Astrocyte (in vitro differentiated cells and primary cell): ENCODE measurements at regions not wholly inside any gene's neighbourhood (a gene's known extent, or its start where the extent isn't known, plus 50 kb on each side); places are given as distances from the start of the nearest gene placed in this dataset.

Experiments used
- DNase-seq: peaks from one replicate; pipeline ENCODE4 v3.0.0-alpha.2; 2010; ENCODE audit warnings: low read depth
- FAIRE-seq: peaks from 2 replicates; lab custom pipeline; 2011; peaks lifted over from hg19 to GRCh38; lab: Jason Lieb, UNC
- H2AFZ ChIP-seq: 2 replicates; pipeline ENCODE4 v1.6.0; 2012; ENCODE audit warnings: low read depth, low read length, inconsistent platforms
- H3K27ac ChIP-seq: 2 replicates; pipeline ENCODE4 v1.5.1; 2011; ENCODE audit warnings: low read depth, low read length, inconsistent platforms
- H3K27me3 ChIP-seq: 2 replicates; pipeline ENCODE4 v1.6.0; 2011; ENCODE audit warnings: low read length, inconsistent platforms; ENCODE audit not compliant: insufficient read depth
- H3K36me3 ChIP-seq: 2 replicates; pipeline ENCODE4 v1.5.1; 2011; ENCODE audit warnings: low read length, inconsistent platforms; ENCODE audit not compliant: insufficient read depth
- H3K4me1 ChIP-seq: 2 replicates; pipeline ENCODE4 v1.5.1; 2011; ENCODE audit warnings: low read length, inconsistent platforms; ENCODE audit not compliant: insufficient read depth
- H3K4me2 ChIP-seq: 2 replicates; pipeline ENCODE4 v1.6.0; 2012; ENCODE audit warnings: low read length, inconsistent platforms
- H3K4me3 ChIP-seq: 2 replicates; pipeline ENCODE4 v1.5.1; 2011; ENCODE audit warnings: low read depth, mild to moderate bottlenecking, low read length, inconsistent platforms; ENCODE audit not compliant: insufficient read depth
- H3K79me2 ChIP-seq: 2 replicates; pipeline ENCODE4 v1.6.0; 2012; ENCODE audit warnings: mild to moderate bottlenecking, low read length, inconsistent platforms; ENCODE audit not compliant: insufficient read depth
- H3K9ac ChIP-seq: 2 replicates; pipeline ENCODE4 v1.6.0; 2012; ENCODE audit warnings: mild to moderate bottlenecking, low read length, inconsistent platforms
- H3K9me3 ChIP-seq: 2 replicates; pipeline ENCODE4 v1.5.1; 2012; ENCODE audit warnings: low read depth, mild to moderate bottlenecking, low read length, inconsistent platforms; ENCODE audit not compliant: insufficient read depth
- H4K20me1 ChIP-seq: 2 replicates; pipeline ENCODE4 v1.6.0; 2012; ENCODE audit warnings: low read length, inconsistent platforms; ENCODE audit not compliant: insufficient read depth
- H3K27ac Mint-ChIP-seq: one replicate; pipeline ENCODE4 v1.8.0; 2021; ENCODE audit warnings: mild to moderate bottlenecking, mixed read lengths; ENCODE audit not compliant: unreplicated experiment
- H3K27me3 Mint-ChIP-seq: one replicate; pipeline ENCODE4 v1.8.0; 2021; ENCODE audit warnings: low read depth, mixed read lengths; ENCODE audit not compliant: unreplicated experiment
- H3K36me3 Mint-ChIP-seq: one replicate; pipeline ENCODE4 v1.8.0; 2021; ENCODE audit warnings: low read depth, mixed read lengths; ENCODE audit not compliant: unreplicated experiment
- H3K4me1 Mint-ChIP-seq: one replicate; pipeline ENCODE4 v1.8.0; 2021; ENCODE audit warnings: low read depth, mixed read lengths; ENCODE audit not compliant: unreplicated experiment
- H3K4me3 Mint-ChIP-seq: one replicate; pipeline ENCODE4 v1.8.0; 2021; ENCODE audit warnings: mild to moderate bottlenecking, moderate library complexity, mixed read lengths; ENCODE audit not compliant: unreplicated experiment
- H3K9me3 Mint-ChIP-seq: one replicate; pipeline ENCODE4 v1.8.0; 2021; ENCODE audit warnings: mild to moderate bottlenecking, mixed read lengths; ENCODE audit not compliant: unreplicated experiment
- EZH2 ChIP-seq: IDR thresholded peaks from 2 replicates; pipeline ENCODE4 v1.6.1; 2012; ENCODE audit warnings: mild to moderate bottlenecking, low read length, inconsistent platforms; ENCODE audit not compliant: insufficient read depth
- TF ChIP-seq, protein P1 (sequence below): IDR thresholded peaks from 2 replicates; pipeline ENCODE4 v1.5.1; 2011; ENCODE audit warnings: low read depth, mild to moderate bottlenecking, inconsistent platforms, low read length, moderate library complexity; ENCODE audit not compliant: insufficient read depth

DNA sequence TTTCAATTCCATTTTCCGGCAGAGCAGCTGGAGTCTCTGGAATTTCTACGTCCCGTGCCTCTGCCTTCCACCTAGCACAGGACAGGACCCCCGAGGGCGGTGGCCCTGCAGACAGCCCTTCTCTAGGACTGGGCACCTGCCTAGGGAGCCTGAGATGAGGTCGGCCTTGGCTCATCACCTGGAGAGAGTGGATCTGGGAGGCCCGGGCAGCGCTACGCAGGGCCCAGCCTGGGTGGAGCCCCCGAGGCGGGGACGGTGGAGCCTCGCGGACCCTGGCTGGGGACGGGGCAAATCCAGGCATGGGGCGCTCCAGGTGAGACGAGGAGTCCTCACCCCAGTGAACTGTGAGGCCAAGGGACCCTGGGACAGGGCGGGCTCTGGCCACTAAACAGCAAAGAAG lies 114.5 kb downstream of the MTRR start:
- DNase-seq, result no peak
- Mint-ChIP-seq H3K4me1 (no peaks in the 10 kb centered on the region), H3K36me3 (no peaks in the 10 kb centered on the region), H3K4me3 (no peak overlapping the region), H3K9me3 (no peaks in the 10 kb centered on the region), H3K27ac (no peak overlapping the region), H3K27me3 (peaks cover 2% of the 10 kb centered on the region)
- FAIRE-seq, result no peak
- no peaks in the 10 kb centered on the region for H3K27me3 ChIP-seq
- no peak overlapping the region for H2AFZ ChIP-seq
- H3K9ac ChIP-seq, result no peak overlapping the region
- no peaks in the 10 kb centered on the region for H4K20me1 ChIP-seq
- no peaks in the 10 kb centered on the region for H3K36me3 ChIP-seq
- H3K27ac ChIP-seq, result no peak overlapping the region
- no peaks in the 10 kb centered on the region for H3K4me1 ChIP-seq
- no peak overlapping the region for H3K4me2 ChIP-seq
- H3K9me3 ChIP-seq, result no peaks in the 10 kb centered on the region
- no peaks in the 10 kb centered on the region for H3K79me2 ChIP-seq
- H3K4me3 ChIP-seq, result no peak overlapping the region
- TF ChIP-seq, protein P1, sequence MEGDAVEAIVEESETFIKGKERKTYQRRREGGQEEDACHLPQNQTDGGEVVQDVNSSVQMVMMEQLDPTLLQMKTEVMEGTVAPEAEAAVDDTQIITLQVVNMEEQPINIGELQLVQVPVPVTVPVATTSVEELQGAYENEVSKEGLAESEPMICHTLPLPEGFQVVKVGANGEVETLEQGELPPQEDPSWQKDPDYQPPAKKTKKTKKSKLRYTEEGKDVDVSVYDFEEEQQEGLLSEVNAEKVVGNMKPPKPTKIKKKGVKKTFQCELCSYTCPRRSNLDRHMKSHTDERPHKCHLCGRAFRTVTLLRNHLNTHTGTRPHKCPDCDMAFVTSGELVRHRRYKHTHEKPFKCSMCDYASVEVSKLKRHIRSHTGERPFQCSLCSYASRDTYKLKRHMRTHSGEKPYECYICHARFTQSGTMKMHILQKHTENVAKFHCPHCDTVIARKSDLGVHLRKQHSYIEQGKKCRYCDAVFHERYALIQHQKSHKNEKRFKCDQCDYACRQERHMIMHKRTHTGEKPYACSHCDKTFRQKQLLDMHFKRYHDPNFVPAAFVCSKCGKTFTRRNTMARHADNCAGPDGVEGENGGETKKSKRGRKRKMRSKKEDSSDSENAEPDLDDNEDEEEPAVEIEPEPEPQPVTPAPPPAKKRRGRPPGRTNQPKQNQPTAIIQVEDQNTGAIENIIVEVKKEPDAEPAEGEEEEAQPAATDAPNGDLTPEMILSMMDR, result no peak
- TF ChIP-seq EZH2, result no peak

DNA sequence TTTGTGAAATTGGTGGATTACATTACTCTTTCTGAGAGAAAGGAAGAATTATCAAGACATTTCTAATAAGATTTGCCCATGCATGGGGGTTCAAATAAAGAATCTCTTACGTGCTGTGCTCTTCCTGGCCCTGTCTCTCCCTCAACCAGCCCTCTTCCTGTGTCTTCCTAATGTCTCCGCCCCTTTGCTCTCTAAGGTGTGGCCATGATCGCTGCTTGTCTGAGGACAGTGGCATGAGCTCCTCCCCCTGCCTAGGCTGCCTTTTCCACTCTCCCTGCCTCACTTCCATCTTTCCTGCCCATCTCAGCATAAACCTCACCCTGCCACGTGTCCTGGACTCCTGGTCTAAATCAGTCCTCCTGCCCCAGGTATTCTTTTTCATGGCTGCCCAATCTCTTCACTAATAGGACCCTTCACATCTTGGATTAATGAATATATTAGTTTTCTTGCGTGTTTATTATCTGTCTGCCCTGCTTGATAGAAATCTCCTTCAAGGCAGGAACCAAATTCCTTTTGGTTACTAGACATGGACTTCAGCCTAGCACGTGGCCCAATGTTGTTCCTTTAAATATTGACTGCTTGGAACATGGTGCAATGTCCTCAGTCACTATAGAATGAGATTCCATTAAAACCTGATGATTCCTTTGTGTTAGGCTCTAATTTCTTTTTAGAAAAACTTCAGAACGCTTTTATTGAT lies 122.3 kb downstream of the MTRR start:
- Histone ChIP-seq H3K4me3 (no peak overlapping the region), H3K9ac (no peak overlapping the region), H3K4me2 (no peak overlapping the region), H3K27ac (no peak overlapping the region), H3K4me1 (no peaks in the 10 kb centered on the region), H3K9me3 (no peaks in the 10 kb centered on the region), H2AFZ (no peak overlapping the region), H3K27me3 (no peaks in the 10 kb centered on the region), H3K36me3 (no peaks in the 10 kb centered on the region), H3K79me2 (no peaks in the 10 kb centered on the region), H4K20me1 (no peaks in the 10 kb centered on the region)
- Mint-ChIP-seq H3K27ac (no peak overlapping the region), H3K9me3 (peaks cover 2% of the 10 kb centered on the region), H3K27me3 (no peaks in the 10 kb centered on the region), H3K36me3 (no peaks in the 10 kb centered on the region), H3K4me3 (no peak overlapping the region), H3K4me1 (no peaks in the 10 kb centered on the region)
- DNase-seq, result no peak
- FAIRE-seq, result no peak
- no peak for TF ChIP-seq EZH2
- TF ChIP-seq, protein P1, result no peak

DNA sequence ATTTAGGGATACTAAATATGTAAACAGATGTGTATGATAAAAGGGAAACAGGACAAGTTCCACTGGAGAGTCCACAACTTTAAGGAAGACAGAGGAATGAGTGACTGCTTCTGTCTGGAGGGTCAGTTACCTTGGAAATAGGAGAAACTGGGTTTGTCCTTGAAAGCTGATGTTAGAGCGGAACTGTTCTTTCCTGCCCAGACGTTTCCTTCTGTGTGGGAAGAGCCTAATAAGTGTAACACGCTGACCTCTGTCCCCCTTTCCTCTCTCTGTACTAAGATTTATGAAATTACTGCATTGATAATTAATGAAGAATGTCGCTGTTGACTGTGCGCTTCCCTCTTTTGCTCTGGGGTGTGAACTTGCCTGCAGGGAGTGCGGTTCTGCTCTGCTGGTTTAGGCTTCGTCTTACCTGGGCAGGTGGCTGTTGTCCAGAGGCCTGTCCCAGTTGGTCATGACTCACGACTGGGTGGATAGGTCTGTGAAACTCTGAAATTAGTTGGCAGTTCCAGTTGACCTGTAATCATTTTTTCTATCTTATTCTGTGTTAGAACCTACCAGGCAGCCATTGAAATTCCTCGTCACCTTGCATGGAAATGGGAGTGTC lies 126.8 kb downstream of the MTRR start:
- H3K4me2 ChIP-seq, result no peak overlapping the region
- Mint-ChIP-seq H3K4me1 (no peaks in the 10 kb centered on the region), H3K27ac (no peak overlapping the region), H3K4me3 (no peak overlapping the region), H3K9me3 (peaks cover 2% of the 10 kb centered on the region), H3K27me3 (no peaks in the 10 kb centered on the region), H3K36me3 (no peaks in the 10 kb centered on the region)
- H3K4me3 ChIP-seq, result no peak overlapping the region
- H3K9ac ChIP-seq, result no peak overlapping the region
- no peak for FAIRE-seq
- H4K20me1 ChIP-seq, result no peaks in the 10 kb centered on the region
- no peaks in the 10 kb centered on the region for H3K9me3 ChIP-seq
- no peak for DNase-seq
- no peaks in the 10 kb centered on the region for H3K27me3 ChIP-seq
- H3K36me3 ChIP-seq, result no peaks in the 10 kb centered on the region
- H2AFZ ChIP-seq, result no peak overlapping the region
- H3K4me1 ChIP-seq, result no peaks in the 10 kb centered on the region
- no peak overlapping the region for H3K27ac ChIP-seq
- TF ChIP-seq EZH2, result no peak
- TF ChIP-seq, protein P1, result no peak
- H3K79me2 ChIP-seq, result no peaks in the 10 kb centered on the region
